ENCODE measurements at regions not wholly inside any gene's neighbourhood (a gene's known extent, or its start where the extent isn't known, plus 50 kb on each side); places are given as distances from the start of the nearest gene placed in this dataset.
A peak's percentile ranks its signal among the peaks of the same experiment; 100 is the strongest.

DNA sequence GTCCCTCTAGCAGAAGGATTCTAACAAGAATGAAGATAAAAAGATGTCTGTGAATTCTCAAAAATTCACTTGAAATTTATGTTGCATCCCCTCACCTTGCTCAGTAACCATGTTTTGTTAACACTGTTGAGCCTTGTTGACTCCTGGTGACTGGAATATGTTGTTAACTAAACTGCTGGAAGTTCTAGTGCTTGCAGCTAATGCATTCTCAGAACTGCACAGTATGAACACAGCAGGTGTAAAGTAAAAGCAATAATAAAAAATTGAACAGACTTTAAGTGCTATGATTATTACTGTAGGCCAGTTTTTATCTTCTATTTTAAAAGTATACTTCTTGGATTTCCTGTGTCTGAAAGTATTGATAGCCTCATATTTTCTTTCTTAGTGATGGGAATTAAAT, 388.7 kb upstream of the PTPRD start:
- no peak for DNase-seq

DNA sequence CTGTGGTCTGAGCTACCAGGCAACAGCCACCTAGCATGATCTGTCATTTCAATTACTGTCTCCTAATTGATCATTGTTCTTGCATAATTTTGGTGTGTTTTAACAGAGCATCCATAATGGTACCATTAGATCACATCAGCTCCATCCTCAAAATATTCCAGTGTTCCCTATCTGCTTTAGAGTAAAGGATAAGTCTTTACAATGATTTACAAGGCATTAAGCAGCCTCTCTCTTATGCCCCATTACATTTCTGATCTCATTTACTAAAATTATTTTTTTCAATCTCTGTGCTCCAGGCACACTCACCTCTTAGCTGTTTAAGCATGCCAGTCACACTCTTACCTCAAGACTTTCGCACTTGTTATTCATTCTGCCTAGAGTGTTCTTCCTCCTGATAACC, 389.9 kb upstream of the PTPRD start:
- DNase-seq, result peak; percentile 10

DNA sequence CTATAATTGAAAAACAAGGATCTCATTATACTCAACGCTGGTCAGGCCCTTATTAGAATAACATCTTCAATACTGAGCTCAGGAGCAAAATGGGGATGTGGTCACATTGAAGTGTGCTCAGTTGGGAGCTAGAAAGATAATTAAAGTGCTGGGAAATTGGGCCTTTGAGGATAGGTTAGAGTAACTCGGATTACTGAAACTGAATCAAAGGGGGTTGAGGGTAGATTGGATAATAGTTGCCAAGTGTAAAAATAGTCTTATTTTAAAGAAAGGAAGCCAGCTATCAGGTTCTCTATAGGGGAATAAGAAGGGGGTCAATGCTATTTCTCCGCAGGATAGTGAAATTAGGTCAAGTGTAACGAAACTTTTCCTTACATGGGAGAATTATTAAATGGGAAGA, 391.0 kb upstream of the PTPRD start:
- no peak for DNase-seq

DNA sequence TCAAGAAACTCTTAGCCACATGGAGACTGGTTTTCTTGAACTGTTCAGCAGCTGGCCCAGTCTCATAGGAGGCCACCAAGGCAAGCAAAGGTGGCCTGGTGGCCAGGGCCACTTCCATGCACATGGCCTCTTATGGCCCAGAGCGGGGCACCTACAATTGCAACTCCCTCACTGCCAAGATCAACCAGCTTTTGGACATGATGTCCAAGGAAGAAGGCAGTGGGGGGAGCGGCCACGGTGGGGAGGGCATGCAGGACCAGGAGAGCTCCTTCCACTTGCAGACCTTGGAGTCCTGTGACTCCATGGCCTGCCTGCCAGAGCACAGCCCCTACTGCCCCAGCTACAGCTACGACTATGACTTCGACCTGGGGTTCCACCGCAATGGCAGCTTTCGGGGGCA, 398.9 kb upstream of the PTPRD start:
- DNase-seq, result no peak

DNA sequence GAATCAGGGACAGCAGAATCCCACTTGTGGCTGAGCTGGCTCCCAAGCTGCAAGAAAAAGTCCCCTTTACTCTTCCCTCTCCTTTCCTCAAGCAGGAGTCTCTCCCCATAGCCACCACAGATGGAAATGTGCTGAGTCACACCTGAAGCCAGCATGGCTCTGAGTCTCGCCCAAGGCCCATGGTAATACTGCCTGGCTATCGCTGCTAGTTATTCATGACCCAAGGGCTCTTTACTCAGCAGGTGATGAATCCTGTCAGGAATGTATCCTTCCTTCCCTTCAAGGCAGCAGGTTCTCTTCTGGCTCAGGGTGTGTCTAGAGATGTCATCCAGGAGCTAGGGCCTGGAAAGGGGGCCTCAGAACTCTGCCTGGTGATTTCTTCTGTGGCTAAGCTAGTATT, 403.3 kb upstream of the PTPRD start:
- no peak for DNase-seq

DNA sequence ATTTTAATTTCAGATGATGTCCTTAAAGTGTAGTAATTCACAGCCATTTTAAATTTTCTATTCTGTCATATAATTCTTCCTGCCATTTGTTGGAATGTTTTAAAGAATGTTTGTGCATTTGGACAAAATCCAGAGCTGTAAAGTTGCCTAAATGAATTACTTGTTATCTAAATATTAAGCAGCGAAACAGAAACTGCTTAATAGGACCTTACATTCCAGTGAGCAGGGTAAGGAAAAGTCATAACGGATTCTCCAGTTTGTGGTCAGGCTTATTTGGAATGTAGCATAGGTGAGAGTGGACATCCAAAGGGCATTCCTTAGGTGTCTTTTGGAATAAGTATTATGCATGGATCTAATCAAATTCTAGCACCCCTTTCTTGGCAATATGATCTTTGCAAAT, 410.4 kb upstream of the PTPRD start:
- DNase-seq, result no peak

DNA sequence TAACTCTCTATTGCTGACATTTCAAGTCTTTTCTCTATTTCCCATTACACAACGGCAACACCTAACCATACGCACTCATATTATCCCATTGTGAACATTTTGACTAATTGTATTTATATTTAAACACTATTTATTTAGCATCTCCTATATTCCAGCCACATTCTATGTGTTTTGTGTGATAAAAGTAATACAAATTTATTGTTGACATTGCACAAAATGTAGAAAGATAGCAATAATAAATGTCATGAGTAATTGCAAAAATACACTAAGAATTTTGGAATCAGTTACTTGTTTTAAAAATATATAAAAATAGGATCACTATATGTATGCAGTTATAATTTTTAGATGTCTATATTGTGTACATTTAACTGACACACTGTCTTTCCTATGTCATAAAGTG, 413.0 kb upstream of the PTPRD start:
- DNase-seq, result no peak

DNA sequence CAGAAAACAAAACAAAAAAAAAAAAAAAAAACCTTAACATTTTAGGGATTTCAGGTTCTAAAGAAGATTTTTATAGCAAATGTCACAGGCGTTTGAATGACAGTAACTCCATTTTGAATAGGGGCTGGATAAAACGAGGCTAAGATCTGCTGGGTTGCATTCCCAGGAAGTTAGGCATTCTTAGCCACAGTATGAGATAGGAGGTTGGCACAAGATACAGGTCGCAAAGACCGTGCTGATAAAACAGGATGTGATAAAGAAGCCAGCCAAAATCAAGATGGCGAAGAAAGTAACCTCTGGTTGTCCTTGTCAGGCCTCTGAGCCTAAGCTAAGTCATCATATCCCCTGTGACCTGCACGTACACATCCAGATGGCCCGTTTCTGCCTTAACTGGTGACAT, 425.6 kb upstream of the PTPRD start:
- no peak for DNase-seq

DNA sequence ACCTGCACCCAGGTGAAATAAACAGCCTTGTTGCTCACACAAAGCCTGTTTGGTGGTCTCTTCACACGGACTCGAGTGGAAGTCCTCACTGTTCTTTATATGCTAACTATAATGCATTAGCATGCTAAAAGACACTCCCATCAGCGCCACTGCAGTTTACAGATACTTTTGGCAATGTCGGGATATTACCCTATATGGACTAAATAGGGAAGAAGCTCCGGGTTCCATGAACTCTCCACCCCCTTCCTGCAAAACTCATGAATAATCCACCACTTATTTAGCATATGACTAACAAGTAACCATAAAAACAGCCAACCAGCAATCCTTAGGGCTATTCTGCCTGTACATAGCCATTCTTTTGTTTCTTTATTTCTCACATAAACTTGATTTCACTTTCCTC, 426.2 kb upstream of the PTPRD start:
- no peak for DNase-seq

DNA sequence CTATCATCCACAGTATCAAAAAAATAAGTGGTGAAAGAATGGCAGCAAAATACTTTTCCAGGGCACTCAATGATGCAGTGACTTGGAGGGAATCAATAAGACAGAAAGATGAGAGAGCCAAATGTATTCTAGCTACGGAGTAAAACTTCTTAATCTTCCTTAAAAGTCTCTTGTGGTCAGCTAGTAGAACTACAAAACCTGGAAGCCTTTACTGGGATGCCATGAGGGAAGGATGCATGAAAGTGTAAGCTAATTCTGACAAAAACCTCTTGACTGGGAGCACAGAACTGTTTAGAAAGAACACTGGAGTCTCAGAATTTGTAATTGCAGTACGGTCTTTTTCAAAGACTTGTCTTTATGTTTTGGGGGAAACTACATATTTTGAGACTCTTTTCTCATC, 432.8 kb upstream of the PTPRD start:
- DNase-seq, result no peak

DNA sequence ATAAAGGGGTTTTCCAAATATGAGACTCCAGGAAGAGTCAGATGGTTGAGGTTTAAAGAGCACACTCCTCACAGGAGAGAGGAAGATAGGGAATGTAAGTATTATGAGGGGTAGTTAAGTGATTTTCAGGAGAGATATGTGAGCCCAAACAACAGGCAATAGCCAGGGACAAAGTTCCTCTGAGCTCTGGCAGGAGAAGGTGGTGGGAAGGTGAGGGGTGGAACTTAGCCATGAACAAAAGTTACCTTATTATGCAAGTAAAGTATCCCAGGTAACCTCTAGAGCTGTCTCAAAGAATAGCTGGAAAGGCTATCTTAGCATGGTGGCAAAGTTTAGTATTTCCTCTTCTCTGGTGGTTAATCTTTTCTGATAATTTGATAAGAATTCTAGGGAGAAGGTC, 450.5 kb upstream of the PTPRD start:
- no peak for DNase-seq

DNA sequence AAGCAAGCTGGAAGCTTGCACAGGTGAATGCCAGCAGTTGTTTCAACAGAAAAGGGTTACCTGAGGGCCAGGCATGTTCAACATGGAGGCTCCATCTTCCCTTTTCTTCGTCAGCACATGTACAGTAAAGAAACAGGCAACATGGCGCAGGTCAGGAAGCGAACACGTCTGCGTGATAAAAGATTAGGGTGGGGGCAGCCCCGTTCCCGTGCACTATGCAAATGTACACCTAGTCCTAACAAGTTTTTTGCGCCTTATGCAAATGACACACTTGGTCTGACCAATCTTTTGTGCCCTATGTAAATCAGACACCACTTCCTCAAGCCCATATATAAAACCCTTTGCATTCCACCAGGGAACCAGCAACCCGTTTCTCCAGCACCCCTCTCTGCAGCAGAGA, 452.1 kb upstream of the PTPRD start:
- no peak for DNase-seq

DNA sequence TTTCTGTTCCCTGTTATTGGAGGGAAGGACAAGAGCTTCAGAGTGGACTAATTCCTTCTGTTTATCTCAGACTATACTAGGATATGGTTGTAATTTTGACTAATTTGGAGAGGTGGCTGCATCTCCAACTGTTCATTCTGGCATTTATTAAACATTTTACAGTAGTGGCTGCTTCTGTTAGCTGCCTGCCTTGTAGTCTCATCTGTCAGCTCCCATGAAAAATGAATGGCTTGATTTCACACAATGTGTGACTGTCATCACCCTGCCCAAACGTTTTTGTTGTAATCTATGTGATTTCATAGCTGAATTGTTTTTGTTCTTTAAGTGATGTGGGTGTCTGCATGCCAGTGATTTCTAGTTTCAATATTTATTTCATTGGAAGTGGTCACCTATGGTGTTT, 459.4 kb upstream of the PTPRD start:
- no peak for DNase-seq

DNA sequence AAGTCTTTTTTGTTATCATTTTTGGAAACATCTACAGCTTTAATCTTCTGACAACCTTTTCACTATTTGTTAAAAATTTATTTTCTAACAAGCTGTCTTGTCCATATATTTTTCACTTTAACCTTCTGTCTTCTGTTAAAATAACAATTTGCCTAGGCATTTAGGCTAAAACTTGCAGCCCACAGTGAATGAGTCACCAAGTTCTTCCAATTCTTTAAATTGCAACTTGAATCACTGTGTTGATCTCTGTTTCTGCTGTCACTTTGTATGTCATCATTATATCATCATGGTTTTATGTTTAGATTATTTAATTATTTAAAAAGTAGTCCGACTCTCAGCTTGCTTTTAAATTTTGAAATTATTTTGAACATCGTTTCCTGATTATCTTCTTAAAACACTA, 473.8 kb upstream of the PTPRD start:
- no peak for DNase-seq

DNA sequence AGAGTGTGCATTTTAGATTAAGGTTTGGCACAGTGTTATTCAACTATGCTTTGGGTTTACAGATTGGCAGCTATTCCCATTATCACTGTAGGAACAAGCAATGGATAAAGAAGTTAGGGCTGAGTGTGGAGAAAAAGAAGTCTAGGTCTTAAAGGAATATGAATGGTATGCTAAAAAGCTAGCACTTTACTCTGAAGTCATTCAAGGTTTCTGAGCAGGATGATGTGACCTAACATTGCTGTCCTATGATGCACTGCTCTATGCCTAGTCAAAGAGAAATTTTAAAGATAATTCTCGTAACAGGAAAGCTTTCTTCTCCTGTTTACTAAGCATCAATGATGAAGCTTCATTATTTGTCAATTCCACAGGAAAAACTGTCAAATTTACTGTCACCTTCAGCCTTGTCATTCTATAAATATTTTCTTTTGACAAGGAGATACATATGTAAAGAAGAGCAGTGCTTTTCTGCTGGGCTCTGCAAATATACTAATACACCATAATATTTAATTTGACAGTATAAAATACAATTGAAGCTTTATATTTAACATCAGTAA, 476.1 kb upstream of the PTPRD start:
- DNase-seq, result no peak

DNA sequence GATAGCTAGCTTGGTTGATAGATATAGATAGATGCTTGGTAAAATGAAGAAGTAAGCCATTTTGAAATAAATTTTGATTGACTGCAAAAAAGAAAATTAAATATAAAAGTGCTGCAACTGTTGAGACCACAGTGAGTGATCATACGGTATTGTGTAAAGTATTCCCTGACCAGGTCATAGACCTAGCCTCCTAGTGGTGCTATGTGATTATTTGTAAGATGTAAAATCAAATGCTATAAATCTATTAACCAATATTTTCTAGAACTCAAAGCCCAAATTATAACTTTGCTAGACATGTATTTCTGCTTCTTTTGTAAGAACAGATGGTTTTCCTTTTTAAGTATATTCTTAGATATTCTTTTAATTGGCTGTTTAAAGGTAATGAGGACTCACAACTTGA, 480.2 kb upstream of the PTPRD start:
- no peak for DNase-seq

DNA sequence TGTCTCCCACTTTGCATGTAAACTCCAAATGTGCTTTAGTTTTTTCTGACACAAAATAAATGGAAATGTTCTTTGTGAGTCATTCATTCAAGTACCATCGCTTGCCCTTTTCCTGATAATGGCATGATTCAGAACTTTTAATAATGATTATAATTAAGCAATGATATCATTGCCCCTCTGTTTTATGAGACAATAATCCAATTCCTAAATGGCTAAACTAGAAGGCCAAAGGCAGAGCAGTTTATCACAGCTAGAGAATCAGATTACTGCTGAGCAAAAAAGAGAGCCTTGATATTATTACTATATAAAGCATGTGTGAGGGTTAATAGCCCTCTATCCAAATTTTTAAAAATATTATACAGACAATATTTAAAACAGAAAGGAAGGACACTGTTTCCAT, 484.2 kb upstream of the PTPRD start:
- no peak for DNase-seq

DNA sequence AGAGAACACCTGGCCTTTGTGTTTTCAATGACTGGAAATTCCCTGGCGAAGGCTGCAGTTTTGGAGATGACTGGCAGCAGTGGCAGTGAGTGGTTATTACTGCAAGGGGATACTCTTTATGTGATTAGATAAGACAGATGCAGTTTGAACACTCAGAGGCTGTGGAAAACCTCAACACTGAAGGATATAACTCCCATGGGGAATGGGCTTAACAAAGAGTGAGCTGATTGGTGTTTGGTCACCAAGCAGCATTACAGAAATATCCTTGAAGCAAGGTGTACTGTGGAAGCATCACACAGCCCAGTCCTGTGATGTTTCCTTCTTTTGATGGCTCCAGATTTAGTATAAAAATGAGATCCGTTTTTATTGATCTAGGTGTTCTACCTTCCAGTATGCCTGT, 490.7 kb upstream of the PTPRD start:
- DNase-seq, result peak; percentile 28

DNA sequence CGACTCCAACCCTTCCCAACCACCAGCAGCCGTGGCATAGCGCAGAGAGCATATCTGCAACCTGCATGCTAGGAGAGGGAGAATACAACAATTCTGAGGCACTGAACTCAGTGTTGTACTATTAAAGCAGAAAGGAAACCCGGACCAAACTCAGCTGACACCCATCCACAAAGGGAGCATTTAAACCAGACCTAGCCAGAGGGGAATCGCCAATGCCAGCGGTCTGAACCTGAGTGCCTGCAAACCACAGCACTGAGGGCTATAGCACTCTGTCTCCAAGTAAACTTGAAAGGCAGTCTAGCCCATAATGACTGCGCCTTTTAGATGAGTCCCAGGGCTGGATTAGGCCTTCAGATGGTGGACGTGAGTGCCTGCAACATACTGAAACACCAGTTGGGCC, 494.4 kb upstream of the PTPRD start:
- DNase-seq, result no peak

DNA sequence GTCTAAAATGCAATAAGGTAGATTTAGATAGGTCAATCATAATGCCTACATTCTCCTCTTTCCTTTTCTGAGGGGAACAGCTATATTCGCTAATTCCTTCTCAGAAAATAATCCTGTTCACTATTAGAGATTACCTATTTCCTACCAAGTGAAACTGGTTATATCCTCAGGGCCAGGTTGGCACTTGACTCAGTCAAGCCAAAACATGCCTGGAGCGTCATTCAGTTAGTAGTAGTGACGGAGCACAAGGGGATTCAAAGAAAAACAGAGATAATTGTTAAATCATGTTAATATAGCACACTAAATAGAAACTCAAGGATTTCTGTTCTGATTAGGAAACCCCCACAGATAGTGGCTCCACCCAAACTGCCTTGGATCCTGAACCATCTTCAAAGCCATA, 515.4 kb upstream of the PTPRD start:
- no peak for DNase-seq

DNA sequence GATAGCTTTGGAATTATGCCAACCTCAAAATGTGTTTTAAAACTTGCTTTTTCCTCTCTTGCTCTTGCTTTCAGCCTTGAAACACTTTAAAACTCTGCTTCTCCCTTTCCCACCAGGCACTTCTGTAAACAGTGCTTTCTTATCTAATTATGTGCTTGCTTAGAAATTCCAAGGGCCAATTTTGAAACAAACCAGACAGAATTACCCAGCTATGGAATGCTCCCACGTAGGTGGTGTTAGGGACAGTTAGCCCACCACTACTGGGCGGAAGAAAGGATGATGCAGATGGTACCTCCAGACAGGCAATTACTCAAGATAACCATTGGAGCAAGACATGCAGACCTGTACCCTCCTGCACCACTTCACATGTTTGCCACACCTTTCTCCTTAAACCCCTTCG, 523.0 kb upstream of the PTPRD start:
- DNase-seq, result no peak

DNA sequence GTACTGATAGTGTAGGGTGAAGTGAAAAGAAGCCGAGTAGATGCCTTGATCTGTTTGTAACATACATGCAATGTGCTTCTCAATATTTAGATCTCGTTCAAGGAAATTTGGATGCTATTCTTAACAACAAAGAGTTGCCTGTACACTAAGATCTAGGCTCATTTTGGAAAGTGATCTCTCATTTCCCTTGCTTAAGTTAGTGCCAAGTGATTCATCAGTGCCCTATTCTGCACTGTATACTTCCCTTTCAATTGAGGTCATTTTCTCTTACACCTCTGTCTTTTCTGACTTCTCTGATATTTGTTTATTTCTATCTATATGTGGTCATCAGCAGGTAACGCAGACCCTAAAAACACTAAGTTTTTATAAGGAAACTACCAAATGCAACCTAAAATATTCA, 528.6 kb upstream of the PTPRD start:
- no peak for DNase-seq

DNA sequence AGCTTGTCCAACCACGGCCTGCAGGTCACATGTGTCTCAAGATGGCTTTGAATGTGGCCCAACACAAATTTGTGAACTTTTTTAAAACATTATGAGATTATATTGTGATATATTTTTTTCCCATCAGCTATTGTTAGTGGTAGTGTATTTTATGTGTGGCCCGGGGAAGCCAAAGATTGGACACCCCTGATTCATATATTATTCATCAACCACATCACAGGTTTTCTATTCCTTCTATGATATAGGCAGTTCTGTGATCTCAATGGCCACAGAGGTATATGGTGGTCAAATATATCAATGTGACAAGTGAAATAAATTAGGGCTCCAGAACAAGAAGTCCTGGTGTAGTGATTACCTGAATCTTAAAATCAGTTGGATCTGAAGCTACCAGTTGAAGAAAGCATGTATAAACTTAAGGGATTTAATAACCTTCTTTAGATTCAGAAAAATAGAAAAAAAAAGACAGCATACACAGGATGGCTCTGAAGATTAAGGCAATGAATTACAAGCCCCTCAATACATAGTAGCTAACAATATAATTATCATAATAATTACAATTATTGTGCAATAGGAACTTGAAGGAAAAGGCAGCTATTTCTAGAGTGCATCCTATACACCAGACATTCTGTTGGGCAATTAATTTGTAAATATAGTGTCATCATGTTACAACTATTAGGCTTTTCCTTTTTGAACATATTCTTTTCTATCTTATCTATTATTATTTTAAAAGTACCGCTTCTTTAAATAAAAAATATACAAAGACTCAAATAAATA, 530.4 kb upstream of the PTPRD start:
- no peak for DNase-seq

DNA sequence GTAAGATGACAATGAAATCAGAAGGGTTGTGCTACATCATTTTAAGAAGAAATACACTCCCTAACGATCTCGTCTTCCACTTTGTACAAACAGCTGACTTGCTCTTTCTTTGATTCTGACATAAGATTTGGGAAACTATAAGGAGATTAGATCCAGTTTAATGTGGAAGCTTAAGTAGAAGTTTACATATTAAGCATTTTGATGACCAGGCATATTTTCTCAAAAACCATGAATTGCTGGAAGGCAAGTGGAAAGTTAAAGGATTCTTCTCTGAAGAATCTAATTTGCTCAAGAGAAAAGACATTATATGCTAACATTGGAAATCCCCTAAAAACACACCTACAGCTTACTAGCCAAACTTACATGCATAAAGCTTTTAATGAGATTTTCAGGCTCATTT, 531.9 kb upstream of the PTPRD start:
- DNase-seq, result peak; percentile 1

DNA sequence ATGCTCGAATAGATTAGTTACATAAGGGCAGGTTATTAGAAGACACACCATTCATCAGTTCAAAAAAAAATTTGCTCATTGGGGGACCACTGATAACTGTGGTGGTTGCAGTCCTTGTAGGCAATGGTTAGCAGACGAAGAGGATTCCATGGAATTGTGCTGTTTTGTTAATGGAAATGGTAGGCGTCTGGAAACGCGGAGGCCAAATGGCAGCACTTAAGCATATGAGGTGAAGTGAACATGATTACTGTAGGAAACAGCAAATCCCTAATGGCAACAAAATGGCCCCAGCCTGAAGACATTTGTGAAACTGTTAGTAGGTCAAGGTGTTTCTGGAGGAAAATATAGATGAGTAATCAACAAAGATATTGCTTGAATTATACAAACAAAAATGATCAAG, 535.4 kb upstream of the PTPRD start:
- peak; percentile 4 for DNase-seq

Measured in eye (tissue), 1 donor.